ENCODE measurements at regions not wholly inside any gene's neighbourhood (a gene's known extent, or its start where the extent isn't known, plus 50 kb on each side); places are given as distances from the start of the nearest gene placed in this dataset.

DNA sequence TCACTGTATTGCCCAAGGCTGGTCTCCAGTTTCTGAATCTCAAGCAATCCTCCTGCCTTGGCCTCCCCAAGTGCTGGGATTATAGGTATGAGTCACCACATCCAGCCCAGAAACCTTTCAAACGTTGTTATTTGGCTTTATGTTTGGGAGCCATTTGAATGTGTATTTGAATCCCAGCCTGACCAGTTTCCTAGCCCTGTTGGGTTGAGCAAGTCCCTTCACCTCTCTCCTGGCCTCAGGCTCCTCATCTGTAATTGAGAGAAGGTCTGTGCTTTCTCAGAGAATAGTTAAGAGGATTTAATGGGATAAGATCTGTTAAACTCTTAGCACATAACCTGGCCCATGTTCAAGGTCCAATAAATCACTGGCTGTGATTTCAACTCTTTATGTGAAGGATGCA lies 385.8 kb upstream of the RBFOX1 start:
- TF ChIP-seq CTCF (IDR thresholded peaks at IDR 0.05; ENCODE audit: insufficient read depth, low read length, poor library complexity, severe bottlenecking): no peak
- TF ChIP-seq EZH2phosphoT487 (conservative IDR thresholded peaks at IDR 0.05; ENCODE audit: low read length): no peak

Data from SU-DHL-6 (cell line).